ENCODE measurements at regions not wholly inside any gene's neighbourhood (a gene's known extent, or its start where the extent isn't known, plus 50 kb on each side); places are given as distances from the start of the nearest gene placed in this dataset.

DNA sequence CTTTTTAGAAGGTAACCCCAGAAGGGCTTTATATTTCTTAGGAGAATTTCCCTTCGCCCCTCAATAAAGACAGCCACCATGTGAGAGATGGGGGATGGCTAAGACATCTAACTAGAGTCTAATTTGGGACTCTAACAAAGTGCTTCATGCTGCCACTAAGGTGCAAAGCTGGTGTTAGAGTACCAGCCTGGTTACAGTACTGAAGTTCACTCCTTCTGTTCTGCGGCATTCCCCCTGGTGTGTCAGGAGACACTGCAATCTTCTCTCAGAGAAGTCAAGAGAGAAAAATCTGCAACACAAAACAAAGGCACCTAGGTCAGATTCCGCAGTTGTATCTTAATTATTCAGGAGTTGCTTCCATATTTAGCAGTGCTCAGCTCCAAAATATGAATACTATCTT, 603.0 kb upstream of the CADM1 start:
- DNase-seq (no peak), ATAC-seq (no peak)
- no peaks in the 10 kb centered on the region for H3K9me3 ChIP-seq (ENCODE audit: control insufficient read depth, low read length, poor library complexity, severe bottlenecking)
- H3K27ac Mint-ChIP-seq = no peak overlapping the region
- no peak overlapping the region for H3K4me3 Mint-ChIP-seq
- H3K4me1 Mint-ChIP-seq = no peaks in the 10 kb centered on the region
- H3K27me3 Mint-ChIP-seq = no peaks in the 10 kb centered on the region
- no peaks in the 10 kb centered on the region for H3K36me3 Mint-ChIP-seq (ENCODE audit: low read depth)

DNA sequence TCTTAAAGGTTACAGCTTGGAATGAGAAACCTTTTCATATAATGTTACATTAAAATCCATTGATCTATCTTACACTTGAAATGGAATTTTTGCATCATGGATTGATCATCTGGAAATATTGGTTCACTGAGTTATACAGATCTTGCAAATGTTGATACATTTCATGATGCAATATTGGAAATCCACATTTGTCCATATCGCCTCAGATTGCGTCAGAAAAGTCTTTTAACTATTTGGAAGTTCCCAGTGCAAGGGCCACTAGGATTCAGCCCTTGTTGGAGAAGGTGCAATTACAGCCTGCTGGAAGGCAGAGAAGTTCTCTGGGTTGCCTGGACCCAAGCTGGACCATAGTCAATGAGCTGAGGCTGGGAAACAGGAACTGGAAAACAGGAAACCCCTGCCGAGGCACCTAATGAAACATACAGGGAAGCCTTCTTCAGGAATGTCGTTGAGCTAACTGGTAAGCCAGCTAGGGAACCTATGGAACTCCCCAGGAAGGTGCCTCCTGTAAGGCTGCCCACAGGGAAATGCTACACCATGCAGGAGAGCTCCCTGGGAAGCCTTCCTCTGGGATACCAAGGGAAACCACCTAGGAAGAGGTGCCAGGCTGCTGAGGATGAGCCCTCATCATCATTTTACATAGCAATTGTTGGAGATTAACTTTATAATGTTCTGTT, 600.4 kb upstream of the CADM1 start:
- Mint-ChIP-seq H3K27ac (no peak overlapping the region), H3K36me3 (ENCODE audit: low read depth) (no peaks in the 10 kb centered on the region), H3K4me3 (no peak overlapping the region), H3K4me1 (no peaks in the 10 kb centered on the region), H3K27me3 (no peaks in the 10 kb centered on the region)
- DNase-seq (no peak), ATAC-seq (no peak)
- no peaks in the 10 kb centered on the region for H3K9me3 ChIP-seq (ENCODE audit: control insufficient read depth, low read length, poor library complexity, severe bottlenecking)

DNA sequence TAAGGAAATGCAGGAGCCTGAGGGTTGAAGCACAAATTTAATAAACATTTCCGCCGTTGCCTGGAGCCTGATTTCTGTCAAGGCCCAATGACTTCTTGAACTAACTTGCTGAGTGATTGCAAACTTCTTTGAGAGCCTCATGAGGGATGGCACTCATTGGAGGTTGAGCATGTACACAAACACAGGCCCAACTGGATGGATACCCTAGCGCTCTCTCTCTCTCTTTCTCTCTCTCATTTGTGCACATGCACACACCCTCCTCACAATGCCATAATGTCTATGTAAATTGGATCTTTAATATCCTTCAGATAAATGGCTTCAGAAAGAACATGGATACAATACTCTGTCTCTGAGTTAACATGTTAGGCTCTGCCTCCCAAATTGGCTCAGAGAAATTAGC, 597.7 kb upstream of the CADM1 start:
- H3K27me3 Mint-ChIP-seq = peaks cover 2% of the 10 kb centered on the region
- ATAC-seq (no peak), DNase-seq (no peak)
- H3K4me1 Mint-ChIP-seq = no peaks in the 10 kb centered on the region
- H3K9me3 ChIP-seq (ENCODE audit: control insufficient read depth, low read length, poor library complexity, severe bottlenecking) = no peaks in the 10 kb centered on the region
- no peak overlapping the region for H3K4me3 Mint-ChIP-seq
- no peaks in the 10 kb centered on the region for H3K36me3 Mint-ChIP-seq (ENCODE audit: low read depth)
- H3K27ac Mint-ChIP-seq = no peak overlapping the region

DNA sequence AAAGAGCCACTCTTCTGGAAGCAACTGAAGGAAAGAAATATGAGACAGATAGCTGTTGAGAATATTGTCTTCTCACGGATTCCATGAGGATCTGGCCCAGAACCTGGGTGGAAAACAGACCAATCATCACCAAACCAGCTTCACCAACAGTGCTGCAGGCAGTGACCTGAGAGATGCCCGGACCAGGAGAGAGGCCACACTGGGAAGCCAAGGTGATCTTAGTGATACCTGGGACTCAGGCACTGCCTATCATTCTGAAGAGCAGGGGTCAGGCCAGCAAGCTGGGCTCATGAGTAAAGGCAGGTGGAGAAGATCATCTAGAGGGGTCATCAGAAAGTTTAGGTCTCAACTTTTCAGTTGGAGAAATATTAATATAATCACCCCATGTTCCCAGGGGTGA, 595.8 kb upstream of the CADM1 start:
- H3K9me3 ChIP-seq (ENCODE audit: control insufficient read depth, low read length, poor library complexity, severe bottlenecking) = no peaks in the 10 kb centered on the region
- ATAC-seq (no peak), DNase-seq (no peak)
- Mint-ChIP-seq H3K27me3 (peaks cover 5% of the 10 kb centered on the region), H3K4me3 (no peak overlapping the region), H3K36me3 (ENCODE audit: low read depth) (no peaks in the 10 kb centered on the region), H3K27ac (no peak overlapping the region), H3K4me1 (no peaks in the 10 kb centered on the region)

- Mint-ChIP-seq H3K27me3 (peaks cover 5% of the 10 kb centered on the region), H3K4me3 (no peak overlapping the region), H3K27ac (no peak overlapping the region), H3K4me1 (no peaks in the 10 kb centered on the region), H3K36me3 (ENCODE audit: low read depth) (no peaks in the 10 kb centered on the region)
- no peak for DNase-seq
- no peaks in the 10 kb centered on the region for H3K9me3 ChIP-seq (ENCODE audit: control insufficient read depth, low read length, poor library complexity, severe bottlenecking)
- ATAC-seq = no peak
These were observed 595.3 kb upstream of the CADM1 start for GRCh38 chr11:116099541-116099940.

DNA sequence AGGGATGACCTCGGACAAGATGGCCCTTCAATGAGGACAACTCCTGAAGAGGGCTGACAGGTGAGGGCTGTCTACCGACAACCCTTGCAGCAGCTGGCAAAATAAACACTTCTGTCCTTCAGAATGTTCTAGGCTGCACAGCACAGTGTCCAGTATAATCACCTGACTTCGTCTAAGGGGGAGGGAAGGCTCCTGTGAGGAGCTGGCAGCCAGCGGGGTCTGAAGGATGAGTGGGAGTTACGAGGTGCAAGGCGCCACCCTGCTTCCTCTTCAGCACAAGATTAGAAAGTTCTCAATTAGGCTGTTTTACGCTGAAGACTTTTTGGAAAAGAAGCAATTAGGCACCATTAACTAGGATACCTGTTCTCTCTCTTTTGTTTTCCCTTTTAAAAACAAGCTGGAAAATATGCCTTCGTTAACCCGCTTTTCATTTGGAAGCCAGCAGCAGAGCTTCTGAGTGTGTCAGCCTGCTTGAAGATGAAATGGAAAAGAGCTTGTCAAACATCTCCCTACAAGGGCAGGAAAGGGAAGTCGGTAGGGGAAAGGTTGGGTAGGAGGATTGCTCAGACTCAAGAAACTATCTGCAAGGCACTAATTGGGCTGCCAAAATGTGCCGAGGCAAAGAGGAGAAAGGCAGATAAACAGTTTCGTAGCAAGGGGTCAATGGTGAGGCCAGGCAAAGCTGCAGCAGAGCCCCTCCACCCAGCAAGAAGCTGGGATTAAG, 592.2 kb upstream of the CADM1 start:
- no peak overlapping the region for H3K4me3 Mint-ChIP-seq
- no peaks in the 10 kb centered on the region for H3K9me3 ChIP-seq (ENCODE audit: control insufficient read depth, low read length, poor library complexity, severe bottlenecking)
- H3K4me1 Mint-ChIP-seq = no peaks in the 10 kb centered on the region

GRCh38 chr11:116093481-116094270, 589.5 kb upstream of the CADM1 start:
- H3K9me3 ChIP-seq (ENCODE audit: control insufficient read depth, low read length, poor library complexity, severe bottlenecking) = no peaks in the 10 kb centered on the region
- Mint-ChIP-seq H3K27me3 (peaks cover 5% of the 10 kb centered on the region), H3K4me1 (no peaks in the 10 kb centered on the region), H3K27ac (no peak overlapping the region), H3K36me3 (ENCODE audit: low read depth) (no peaks in the 10 kb centered on the region), H3K4me3 (no peak overlapping the region)
- ATAC-seq (no peak), DNase-seq (no peak)

More for the DNA sequence above, 592.2 kb upstream of the CADM1 start:
- ATAC-seq = no peak
- Mint-ChIP-seq H3K27me3 (peaks cover 5% of the 10 kb centered on the region), H3K36me3 (ENCODE audit: low read depth) (no peaks in the 10 kb centered on the region), H3K27ac (no peak overlapping the region)
- DNase-seq = no peak

- Mint-ChIP-seq H3K27me3 (peaks cover 5% of the 10 kb centered on the region), H3K27ac (no peak overlapping the region), H3K4me3 (no peak overlapping the region), H3K4me1 (no peaks in the 10 kb centered on the region), H3K36me3 (ENCODE audit: low read depth) (no peaks in the 10 kb centered on the region)
- H3K9me3 ChIP-seq (ENCODE audit: control insufficient read depth, low read length, poor library complexity, severe bottlenecking) = no peaks in the 10 kb centered on the region
- DNase-seq = no peak
- ATAC-seq = no peak
These were observed 588.9 kb upstream of the CADM1 start for GRCh38 chr11:116093065-116093464.

DNA sequence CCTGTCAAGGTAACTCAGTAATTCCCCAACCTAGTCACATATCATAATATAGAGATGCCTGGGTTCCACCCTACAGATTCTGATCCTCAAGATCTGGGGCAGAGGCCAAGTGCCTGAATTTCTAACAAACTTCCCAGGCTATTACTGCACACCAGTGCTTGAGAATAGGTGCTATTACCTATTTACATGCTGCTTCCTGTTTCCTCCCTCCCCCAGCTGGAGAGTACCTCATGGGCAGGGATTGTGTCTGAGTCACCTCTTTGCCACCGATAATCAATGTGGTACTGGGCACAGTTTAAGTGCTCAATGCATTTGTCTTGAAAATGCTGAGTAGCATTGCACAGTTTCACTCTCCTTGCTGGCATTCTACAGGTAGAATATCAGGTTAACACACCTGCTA, 582.2 kb upstream of the CADM1 start:
- Mint-ChIP-seq H3K36me3 (ENCODE audit: low read depth) (no peaks in the 10 kb centered on the region), H3K4me3 (no peak overlapping the region), H3K4me1 (no peaks in the 10 kb centered on the region), H3K27me3 (no peaks in the 10 kb centered on the region), H3K27ac (no peak overlapping the region)
- no peaks in the 10 kb centered on the region for H3K9me3 ChIP-seq (ENCODE audit: control insufficient read depth, low read length, poor library complexity, severe bottlenecking)
- ATAC-seq = no peak
- no peak for DNase-seq

GRCh38 chr11:116085031-116085635, 580.9 kb upstream of the CADM1 start:
- Mint-ChIP-seq H3K4me3 (no peak overlapping the region), H3K27ac (no peak overlapping the region), H3K36me3 (ENCODE audit: low read depth) (no peaks in the 10 kb centered on the region), H3K4me1 (no peaks in the 10 kb centered on the region), H3K27me3 (no peaks in the 10 kb centered on the region)
- DNase-seq (no peak), ATAC-seq (no peak)
- H3K9me3 ChIP-seq (ENCODE audit: control insufficient read depth, low read length, poor library complexity, severe bottlenecking) = no peaks in the 10 kb centered on the region

GRCh38 chr11:116084511-116084910, 580.3 kb upstream of the CADM1 start:
- Mint-ChIP-seq H3K4me3 (no peak overlapping the region), H3K27me3 (no peaks in the 10 kb centered on the region), H3K4me1 (no peaks in the 10 kb centered on the region), H3K36me3 (ENCODE audit: low read depth) (no peaks in the 10 kb centered on the region), H3K27ac (no peak overlapping the region)
- no peak for ATAC-seq
- no peak for DNase-seq
- H3K9me3 ChIP-seq (ENCODE audit: control insufficient read depth, low read length, poor library complexity, severe bottlenecking) = no peaks in the 10 kb centered on the region

GRCh38 chr11:116082256-116082655, 578.0 kb upstream of the CADM1 start:
- no peaks in the 10 kb centered on the region for H3K9me3 ChIP-seq (ENCODE audit: control insufficient read depth, low read length, poor library complexity, severe bottlenecking)
- no peak overlapping the region for H3K4me3 Mint-ChIP-seq
- DNase-seq = no peak
- no peak for ATAC-seq
- H3K27me3 Mint-ChIP-seq = no peaks in the 10 kb centered on the region
- no peaks in the 10 kb centered on the region for H3K4me1 Mint-ChIP-seq
- H3K36me3 Mint-ChIP-seq (ENCODE audit: low read depth) = no peaks in the 10 kb centered on the region
- H3K27ac Mint-ChIP-seq = no peak overlapping the region

GRCh38 chr11:116079580-116079979, 575.4 kb upstream of the CADM1 start:
- DNase-seq = no peak

More at GRCh38 chr11:116079580-116079979, 575.4 kb upstream of the CADM1 start:
- no peak for ATAC-seq
- Mint-ChIP-seq H3K27me3 (no peaks in the 10 kb centered on the region), H3K27ac (no peak overlapping the region), H3K36me3 (ENCODE audit: low read depth) (no peaks in the 10 kb centered on the region), H3K4me3 (no peak overlapping the region), H3K4me1 (no peaks in the 10 kb centered on the region)
- no peaks in the 10 kb centered on the region for H3K9me3 ChIP-seq (ENCODE audit: control insufficient read depth, low read length, poor library complexity, severe bottlenecking)

All from T-helper 17 cell (primary cell).